ENCODE measurements at regions not wholly inside any gene's neighbourhood (a gene's known extent, or its start where the extent isn't known, plus 50 kb on each side); places are given as distances from the start of the nearest gene placed in this dataset.

DNA sequence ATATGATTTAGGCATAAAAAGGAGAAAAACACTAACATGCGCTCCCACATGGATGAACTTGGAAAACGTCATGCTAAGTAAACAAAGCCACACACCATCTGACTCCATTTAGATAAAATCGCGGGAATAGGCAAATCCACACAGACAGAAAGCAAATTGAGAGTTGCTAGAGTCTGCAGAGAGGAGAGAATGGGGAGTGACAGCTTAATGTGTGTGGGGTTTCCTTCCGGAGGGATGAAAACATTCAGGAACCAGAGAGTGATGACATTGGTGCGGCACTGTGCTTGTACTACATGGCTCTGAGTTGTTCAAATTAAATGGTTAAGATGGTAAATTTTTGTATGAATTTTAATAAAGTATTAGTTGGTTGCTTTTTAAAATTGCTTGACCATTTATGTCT is 482.9 kb upstream of the AKR1E2 start:
- DNase-seq (ENCODE audit: low spot score) = no peak

DNA sequence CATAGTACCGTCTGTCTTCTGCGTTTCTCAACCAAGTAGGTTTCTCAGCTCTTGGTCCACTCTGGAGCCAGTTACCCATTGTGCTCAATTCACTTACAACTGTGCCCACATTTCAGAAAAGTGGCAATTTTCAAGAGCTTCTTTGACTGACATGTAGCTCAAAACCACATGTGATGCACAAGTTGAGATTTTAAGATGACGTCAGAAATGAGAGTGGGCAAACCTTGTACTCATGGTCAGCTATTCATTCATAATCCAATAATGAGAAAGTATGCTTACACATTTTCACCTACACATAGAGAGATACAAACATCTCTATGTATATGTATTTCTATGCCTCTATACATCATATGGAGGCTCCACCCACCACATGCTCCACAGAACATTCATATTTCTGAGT is 487.2 kb upstream of the AKR1E2 start:
- no peak for DNase-seq (ENCODE audit: low spot score)

DNA sequence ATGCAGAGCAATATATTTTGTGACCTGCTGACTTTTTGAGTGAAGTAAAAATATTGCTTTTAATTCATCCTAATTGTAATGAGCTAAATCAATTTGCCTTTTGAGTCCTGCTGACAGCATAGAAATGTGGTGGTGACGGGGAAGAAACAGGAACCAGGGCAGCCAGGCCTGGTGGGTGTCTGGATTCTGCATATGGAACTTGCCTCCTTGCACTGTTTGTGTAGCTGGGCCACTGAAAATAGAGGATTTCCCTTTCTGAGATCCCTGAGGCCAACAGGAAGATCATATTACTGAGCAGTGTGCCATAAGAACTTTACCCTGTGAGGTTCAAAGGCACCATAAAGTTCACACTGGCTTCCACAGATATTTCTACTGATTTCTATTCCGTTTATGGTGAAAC is 488.4 kb upstream of the AKR1E2 start:
- no peak for DNase-seq (ENCODE audit: low spot score)

DNA sequence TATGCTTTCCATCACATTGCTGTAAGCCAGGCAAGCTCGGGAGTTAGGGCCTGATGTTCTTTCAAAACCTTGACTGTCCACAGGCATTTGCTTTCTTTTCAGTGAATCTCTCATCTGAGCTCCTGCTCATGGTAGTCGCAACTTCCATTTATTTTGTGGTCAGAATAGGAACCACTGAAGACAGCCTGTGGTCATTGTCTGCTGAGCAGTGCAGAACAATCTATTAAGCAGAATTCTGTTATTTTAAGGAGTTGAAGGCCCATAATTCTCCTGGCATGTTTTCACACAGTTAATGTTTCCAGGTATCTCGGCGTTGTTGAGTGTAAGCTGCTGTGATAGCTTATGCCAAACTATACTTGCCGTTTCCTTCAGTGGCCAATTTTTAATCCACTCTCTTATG is 491.1 kb upstream of the AKR1E2 start:
- DNase-seq (ENCODE audit: low spot score) = no peak

DNA sequence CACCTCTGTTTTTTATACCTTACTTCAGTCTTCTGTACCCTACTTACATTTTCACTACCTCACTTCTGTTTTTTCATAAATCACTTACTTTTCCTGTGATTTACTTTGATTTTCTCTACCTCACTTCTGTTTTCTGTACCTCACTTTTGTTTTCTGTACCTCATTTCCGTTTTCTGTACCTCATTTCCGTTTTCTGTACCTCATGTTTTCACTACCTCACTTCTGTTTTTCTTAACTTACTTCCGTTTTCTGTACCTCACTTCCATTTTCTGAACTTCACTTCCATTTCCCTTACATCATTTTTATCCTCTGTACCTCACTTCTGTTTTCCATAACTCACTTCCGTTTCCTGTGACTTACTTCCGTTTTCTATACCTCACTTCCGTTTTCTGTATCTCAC is 492.0 kb upstream of the AKR1E2 start:
- DNase-seq (ENCODE audit: low spot score) = no peak

DNA sequence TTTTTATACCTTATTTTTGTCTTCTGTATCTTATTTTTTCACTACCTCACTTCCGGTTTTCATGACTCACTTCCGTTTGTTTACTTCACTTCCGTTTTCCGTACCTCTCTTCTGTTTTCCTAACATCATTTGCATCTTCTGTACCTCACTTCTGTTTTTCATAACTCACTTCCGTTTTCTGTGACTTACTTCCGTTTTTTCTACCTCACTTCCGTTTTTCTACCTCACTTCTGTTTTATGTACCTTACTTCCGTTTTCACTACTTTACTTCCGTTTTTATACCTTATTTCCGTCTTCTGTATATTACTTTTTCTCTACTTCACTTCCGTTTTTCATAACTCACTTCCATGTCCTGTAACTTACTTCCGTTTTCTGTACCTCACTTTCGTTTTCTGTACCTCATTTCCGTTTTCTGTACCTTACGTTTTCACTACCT is 492.5 kb upstream of the AKR1E2 start:
- DNase-seq (ENCODE audit: low spot score) = no peak

DNA sequence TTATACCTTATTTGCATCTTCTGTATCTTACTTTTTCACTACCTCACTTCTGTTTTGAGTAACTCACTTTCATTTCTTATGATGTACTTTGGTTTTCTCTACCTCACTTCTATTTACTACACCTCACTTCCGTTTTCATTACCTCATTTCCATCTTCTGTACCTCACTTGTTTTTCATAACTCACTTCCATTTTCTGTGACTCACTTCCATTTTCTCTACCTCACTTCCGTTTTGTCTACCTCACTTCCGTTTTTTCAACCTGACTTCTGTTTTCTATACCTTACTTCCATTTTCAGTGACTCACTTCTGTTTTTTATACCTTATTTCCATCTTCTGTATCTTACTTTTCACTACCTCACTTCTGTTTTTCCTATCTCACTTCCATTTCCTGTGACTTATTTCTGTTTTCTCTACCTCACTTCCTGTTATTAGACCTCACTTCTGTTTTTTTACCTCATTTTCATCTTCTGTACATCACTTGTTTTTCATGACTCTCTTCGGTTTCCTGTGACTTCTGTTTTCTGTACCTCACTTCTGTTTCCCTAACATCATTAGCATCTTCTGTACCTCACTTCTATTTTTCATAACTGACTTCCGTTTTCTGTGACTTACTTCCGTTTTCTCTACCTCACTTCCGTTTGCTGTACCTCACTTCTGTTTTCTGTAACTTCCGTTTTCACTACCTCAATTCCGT is 493.1 kb upstream of the AKR1E2 start:
- DNase-seq (ENCODE audit: low spot score) = no peak

DNA sequence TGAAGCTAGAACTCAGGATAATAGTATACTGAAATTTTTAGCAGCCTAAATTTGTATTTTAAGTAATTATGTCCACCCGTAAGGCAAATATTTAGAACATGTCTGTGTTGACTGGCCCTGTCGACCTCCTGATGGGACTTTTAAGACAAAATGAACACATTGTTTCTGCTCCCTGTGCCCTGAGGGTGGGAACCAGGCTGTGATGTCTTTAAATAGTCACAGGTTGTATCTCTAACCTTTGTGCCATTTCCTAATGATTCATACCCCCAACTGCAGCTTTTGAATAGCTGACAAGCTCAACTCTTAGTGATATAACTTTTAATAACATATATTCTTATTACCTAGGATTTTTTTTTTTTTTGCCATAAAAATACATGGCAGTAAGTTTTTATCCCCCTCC is 494.9 kb upstream of the AKR1E2 start:
- no peak for DNase-seq (ENCODE audit: low spot score)

DNA sequence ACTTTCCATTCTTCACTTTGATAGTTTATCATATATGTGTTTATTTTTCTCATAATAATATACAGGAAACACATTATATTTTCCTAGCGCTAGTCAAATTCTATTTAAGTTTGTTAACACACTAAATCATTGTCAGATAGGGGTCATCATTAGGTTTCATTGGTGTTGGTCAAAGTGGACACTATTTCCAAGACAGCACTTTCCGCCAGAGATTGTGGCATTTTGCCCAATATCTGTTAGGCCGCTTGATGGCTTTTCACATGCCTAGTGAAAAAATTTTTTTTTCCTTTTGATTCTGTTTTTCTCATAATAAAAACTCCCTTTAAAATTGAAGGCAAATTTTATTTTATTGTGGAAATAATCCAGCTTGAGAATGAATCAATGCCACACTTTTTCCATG is 495.4 kb upstream of the AKR1E2 start:
- DNase-seq (ENCODE audit: low spot score) = no peak

DNA sequence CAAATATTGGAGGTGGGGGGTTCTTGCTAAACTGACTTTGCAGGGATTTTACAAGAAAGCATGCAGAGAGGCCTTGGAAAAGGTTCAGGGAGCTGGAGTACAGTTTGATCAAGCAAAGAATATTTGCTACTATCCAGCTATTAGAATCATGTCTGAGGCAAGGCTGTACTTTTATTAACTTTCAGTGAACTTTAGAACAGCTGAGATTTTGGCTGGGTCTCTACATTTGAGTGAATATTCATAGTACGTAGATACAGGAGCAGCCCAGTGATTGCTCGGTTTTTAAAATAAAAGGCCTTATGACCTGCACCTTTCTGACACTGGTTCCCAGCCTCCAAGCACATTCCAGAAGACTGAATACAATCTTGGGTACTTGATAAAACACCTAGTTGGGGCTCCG is 496.8 kb upstream of the AKR1E2 start:
- DNase-seq (ENCODE audit: low spot score) = no peak

DNA sequence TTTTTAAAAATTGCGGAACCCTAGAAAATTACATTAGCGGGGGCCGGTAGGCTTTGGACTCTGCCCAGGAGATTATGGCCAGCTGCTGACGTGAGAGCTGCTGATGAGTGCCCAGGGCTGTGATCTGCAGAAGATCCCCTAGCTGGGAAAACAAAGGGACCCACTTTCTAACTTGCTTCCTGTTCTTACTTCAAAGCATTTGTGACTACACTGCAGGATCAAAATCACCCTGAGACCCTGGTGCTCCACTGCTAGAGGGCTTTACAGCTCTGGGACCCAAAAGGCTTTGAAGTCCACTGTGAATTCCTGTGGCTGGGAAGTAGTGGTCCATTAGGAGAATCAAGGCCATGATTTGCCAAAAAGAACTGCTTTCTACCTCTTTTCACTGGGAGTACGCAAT is 499.4 kb upstream of the AKR1E2 start:
- DNase-seq (ENCODE audit: low spot score) = no peak

DNA sequence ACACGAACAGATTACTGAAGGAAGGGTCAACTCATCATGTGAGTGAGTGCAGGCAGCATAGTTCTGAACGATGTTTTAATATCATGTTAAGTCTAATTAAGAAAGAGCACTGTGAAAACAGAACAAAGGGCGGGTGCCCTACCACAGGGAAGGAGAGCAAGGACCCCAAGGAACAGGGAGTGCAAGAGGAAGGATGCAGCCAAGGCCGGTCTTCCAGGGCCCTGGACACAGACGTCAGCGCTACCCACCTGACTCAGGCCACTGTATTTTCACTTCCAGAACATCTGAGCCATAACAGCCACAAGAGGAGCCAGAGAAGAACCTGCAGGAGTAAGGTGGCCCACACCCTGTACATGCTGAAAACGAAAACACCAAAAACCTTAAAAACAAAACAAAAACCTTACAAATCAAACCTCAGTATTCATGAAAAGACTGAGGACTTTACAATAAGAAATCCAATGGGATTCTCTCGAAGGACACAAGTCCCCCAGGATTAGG is 506.1 kb upstream of the AKR1E2 start:
- DNase-seq (ENCODE audit: low spot score) = no peak

DNA sequence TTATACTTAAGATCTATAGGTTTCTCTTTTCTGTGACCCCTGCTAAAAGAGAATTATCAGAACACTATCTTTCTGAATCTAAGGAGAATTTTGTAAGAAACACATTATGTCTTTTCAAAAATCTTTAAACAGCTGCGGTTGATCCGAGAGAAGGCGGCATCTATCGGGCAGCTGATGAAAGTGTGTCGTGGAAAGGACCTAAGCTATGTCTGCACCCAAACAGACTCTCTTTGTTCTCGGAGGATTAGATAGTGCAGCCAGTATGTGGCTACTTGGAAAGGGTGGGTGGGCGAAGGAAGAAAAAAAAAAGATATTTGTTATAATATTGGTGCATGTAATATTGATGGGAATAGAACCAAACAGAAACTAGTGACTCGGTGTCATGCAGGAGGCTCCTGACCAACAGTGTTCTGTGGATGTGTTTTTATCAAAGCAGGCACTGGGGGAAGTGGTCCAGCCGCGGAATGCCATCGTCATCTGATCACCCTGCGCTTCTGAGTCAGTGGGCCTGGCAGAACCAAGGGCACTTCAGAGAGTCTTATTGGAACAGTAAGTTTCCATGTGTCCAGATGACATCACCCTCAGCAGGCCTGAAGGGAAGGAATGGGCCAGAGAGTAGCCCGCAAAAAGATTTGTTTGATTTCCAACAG is 509.7 kb upstream of the AKR1E2 start:
- DNase-seq (ENCODE audit: low spot score) = no peak

DNA sequence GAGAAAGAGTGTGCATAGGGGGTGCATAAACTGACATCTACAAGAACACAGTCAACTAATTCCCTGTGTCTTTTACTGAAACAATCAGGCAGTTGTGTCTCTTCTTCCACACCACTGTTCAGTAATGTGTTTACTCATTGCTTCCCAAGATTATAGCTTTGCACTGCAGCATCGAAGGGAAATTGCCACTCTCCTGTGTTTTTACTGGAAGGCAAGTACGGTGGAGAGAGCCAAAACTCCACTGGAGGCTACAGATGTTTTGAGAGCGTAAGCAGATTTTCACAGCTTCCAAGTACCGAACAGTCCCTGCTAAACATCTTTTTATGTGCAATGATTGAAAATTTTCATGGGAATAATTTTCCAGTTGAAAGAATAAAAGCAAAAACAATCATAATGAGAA is 510.5 kb upstream of the AKR1E2 start:
- no peak for DNase-seq (ENCODE audit: low spot score)

DNA sequence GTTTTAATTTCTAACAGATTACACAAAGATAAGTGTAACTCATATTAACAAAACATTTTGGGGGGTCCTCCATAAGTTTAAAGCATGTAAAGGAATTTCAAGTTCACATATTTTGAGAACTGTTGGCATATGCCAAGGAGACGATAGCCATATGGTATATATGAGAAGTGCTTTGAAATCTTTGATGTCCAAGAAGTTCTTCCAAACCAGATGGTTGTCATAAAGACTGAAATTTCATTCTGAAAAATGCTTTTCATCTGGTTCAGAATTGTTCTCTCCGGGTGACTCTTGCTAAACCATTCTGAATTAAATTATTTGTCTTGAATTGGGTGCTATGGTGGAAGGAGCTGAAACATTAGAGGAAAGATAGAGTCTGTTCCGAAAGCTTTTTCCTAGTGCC is 513.0 kb upstream of the AKR1E2 start:
- no peak for DNase-seq (ENCODE audit: low spot score)

DNA sequence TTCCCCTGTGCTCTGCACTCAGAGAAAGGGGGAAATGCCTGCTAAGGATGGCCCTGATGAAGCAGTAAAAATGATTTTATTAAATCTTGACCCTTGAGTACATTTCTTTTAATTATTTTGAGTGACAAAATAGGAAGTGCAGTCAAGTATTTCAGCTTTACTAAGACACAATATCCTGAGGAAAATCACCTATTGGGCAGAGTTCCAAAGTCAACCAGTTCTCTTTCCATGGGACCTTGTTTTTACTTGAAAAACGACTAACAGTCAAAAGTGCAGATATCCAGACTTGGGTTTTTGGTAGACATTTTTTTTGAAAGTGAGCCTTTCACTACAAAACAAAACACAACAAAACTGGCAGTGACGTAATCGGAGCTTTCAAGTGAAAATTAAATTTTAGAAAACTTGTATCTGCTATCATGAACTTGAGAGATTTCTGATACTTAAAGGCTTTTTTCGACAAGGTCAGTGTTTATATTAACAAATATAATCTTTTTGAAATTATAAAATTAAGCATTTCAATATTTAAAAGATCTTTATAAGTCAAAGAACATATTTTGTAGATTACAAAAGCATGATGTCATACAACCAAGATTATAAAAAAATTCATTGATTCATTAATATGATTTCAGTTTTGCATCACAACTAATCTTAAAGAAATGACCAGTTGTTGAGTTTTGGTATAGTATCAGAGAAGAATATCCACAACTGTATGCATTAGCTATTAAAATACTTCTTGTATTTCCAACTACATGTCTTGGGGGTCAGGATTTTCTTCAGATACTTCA is 513.8 kb upstream of the AKR1E2 start:
- DNase-seq (ENCODE audit: low spot score) = no peak

DNA sequence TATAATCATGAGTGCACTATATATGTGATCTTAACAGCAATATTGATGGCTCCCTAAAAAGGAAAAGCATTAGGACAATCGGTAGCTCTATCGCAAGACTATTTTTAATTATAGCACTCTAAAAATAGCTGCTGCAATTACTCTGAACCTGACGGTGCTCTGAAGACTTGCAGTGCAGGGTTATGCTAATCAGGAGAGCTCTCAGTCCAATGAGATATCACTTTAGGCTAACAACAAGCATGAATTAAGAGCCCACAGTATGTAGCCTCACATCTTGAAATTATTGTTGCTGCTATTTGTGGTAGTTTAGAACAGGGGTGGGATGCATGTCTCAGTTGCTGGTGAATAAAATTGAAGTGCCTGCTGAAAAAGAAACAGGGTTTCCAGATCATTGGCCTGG is 515.8 kb upstream of the AKR1E2 start:
- no peak for DNase-seq (ENCODE audit: low spot score)

DNA sequence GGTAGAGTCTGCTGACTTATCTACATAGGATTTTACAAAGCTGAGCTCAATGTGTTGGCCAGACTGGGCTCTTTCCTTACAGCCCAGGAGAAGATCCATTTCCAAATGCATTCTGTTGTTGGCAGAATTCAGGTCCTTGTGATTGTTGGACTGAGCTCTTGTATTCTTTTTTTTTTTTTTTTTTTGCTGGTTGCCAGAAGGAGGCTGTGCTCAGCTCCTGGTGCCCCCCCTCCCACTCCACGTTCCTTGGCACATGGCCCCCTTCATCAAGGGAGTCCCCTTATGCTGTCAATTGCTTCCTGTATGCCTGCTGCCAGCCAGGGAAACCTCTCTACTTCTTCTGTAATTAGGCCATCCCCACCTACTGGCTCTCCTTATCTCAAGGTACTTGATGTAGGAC is 518.1 kb upstream of the AKR1E2 start:
- DNase-seq (ENCODE audit: low spot score) = no peak

DNA sequence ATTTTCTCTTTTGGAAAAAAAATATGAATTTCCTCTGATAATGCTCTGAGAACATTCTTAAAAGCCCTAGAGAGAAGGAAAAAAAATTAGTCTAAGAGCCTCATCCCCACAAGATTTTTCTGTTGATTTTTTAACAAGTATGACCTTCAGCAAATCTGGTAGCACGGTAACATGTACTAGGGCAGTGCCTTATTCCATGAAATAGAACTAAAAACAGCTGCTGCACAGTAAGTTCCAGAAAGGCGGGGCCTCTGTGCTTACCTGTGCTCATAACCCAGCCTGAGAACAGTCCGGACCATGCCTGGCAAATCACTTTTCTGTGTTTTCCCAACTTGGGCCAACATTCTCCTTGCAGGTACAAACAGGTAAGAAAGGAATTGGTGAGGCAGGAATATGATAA is 519.1 kb upstream of the AKR1E2 start:
- DNase-seq (ENCODE audit: low spot score) = no peak

DNA sequence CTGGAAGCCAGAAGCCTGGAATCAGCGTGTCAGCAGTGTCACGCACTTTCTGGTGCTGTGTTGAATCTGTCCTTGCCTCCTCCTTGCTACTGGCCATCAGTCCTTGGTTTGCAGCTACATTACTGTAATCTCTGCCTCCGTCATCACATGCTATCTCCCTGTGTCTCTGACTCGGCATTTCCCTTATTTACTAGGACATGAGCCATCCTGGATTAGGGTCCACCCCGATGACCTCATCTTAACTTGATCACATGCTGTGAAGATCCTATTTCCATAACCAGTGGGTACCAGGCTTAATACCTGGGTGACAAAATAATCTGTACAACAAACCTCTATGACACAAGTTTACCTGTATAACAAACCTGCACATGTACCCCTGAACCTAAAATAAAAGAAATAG is 518.0 kb upstream of the KLF6 start:
- DNase-seq (ENCODE audit: low spot score) = no peak

DNA sequence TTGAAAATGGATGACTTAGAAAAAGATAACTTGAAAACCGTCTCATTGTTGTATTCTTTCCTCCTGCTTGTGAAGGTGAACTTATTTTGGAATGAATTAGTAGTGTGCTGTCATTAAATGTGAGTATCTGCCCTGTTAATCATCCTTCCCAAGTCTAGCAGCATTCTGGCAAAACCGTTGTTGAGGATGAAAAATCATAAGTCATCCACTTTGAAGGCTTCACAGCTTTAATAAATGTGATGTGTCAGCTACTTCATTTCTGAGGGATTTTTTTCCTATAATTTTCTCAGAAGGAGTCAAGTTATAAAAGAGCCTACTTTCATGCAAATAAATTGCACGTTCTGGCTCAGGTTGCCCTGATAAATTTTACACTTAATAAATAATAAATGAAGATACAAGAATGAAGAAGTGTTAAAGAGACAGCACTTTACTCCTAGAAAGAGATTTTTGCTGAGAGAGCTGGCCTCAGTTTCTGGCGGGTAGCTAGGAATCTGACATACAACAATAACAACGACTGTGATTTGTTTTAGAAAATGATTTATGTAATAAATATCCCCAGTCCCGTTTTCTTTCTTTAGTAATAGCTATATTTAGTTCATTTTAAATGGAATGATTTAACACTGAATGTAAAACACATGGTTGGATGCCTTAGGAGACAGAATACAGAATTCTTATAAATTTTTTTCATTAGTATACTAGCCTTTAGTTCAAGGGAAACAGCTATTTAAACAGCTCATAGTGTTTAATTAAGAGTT is 516.5 kb upstream of the KLF6 start:
- DNase-seq (ENCODE audit: low spot score) = no peak

DNA sequence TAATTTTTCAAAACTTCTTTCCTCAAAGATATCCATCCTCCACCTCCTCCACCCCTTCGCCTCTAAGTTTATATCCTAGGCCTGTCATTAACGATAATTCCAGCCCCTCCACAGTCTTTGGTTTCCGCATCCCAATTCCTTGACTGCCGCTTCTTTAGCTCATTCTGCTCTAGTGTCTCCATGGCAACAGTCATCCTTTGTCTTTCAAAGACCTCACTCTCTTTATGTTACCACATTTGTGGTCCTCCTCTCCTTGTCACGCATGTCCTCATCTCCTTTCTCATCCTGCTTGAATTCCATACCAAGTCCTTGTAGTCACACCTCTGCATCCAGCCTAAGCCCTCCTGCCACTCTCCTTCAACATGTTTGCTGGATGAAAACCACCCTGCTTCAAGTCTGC is 511.2 kb upstream of the KLF6 start:
- DNase-seq (ENCODE audit: low spot score) = no peak

All from ecto neural progenitor cell (in vitro differentiated cells).